Endothelial cell of umbilical vein (primary cell): ENCODE measurements at regions not wholly inside any gene's neighbourhood (a gene's known extent, or its start where the extent isn't known, plus 50 kb on each side); places are given as distances from the start of the nearest gene placed in this dataset.

Source experiments
- BruUV-seq: library from RNA; stranded (reverse); fragments of 400-500 nt; replicated peaks from 2 replicates; lab custom pipeline; 2021; lab: Mats Ljungman, UMichigan
- CTCF ChIA-PET: fragments of 300-600, 350-600 bp; sonication (Branson Sonifier 250); formaldehyde crosslinking; loops from one replicate; lab custom pipeline; 2021; ENCODE audit warnings: antibody characterized with exemption, inconsistent platforms; lab: Charles Lee
- POLR2A ChIA-PET: fragments of 300-600, 350-600 bp; sonication (Branson Sonifier 250); formaldehyde crosslinking; loops from one replicate; lab custom pipeline; 2021; ENCODE audit warnings: antibody characterized with exemption, inconsistent platforms; lab: Charles Lee
- DNase-seq: peaks from one replicate; pipeline ENCODE4 v3.0.0-alpha.2; 2011; ENCODE audit warnings: low read depth, low spot score
- FAIRE-seq: peaks from 2 replicates; lab custom pipeline; 2011; peaks lifted over from hg19 to GRCh38; lab: Jason Lieb, UNC
- H2AFZ ChIP-seq: 2 replicates; pipeline ENCODE4 v1.6.0; 2012; ENCODE audit warnings: low read depth, low read length, control low read depth, inconsistent platforms
- H3K27ac ChIP-seq: 2 replicates; pipeline ENCODE4 v1.5.1; 2011; ENCODE audit warnings: low read depth, mild to moderate bottlenecking, control low read depth, low read length, moderate library complexity; ENCODE audit not compliant: insufficient read depth
- H3K27me3 ChIP-seq, 2 experiments: 2 replicates each; pipeline versions ENCODE4 v1.6.0 to v1.6.1; 2011; ENCODE audit warnings: low read length in 2 of 2, mixed read lengths in 1 of 2; ENCODE audit not compliant: control insufficient read depth in 2 of 2, insufficient read depth in 2 of 2
- H3K36me3 ChIP-seq, 2 experiments: 2 replicates in 1 of 2; 3 replicates in 1 of 2; pipeline ENCODE4 v1.5.1; 2011; ENCODE audit warnings: low read length in 2 of 2, mild to moderate bottlenecking in 1 of 2, moderate library complexity in 1 of 2; ENCODE audit not compliant: control insufficient read depth in 2 of 2, insufficient read depth in 2 of 2; ENCODE audit errors: extremely low read depth in 1 of 2
- H3K4me1 ChIP-seq: 3 replicates; pipeline ENCODE4 v1.5.1; 2011; ENCODE audit warnings: mild to moderate bottlenecking, low read length; ENCODE audit not compliant: control insufficient read depth, insufficient read depth; ENCODE audit errors: extremely low read depth
- H3K4me2 ChIP-seq: 2 replicates; pipeline ENCODE4 v1.6.1; 2011; ENCODE audit warnings: low read length, control low read depth, mixed read lengths; ENCODE audit not compliant: insufficient read depth
- H3K4me3 ChIP-seq, 3 experiments: fragments of 200-600 bp in 1 of 3; sonication (generic), shearing (Covaris generic) in 1 of 3; replicated peaks in 1 of 3; 2 replicates each; pipeline ENCODE4 v1.5.1; 2011 to 2016; ENCODE audit warnings: control low read depth in 3 of 3, low read length in 3 of 3, mild to moderate bottlenecking in 2 of 3, inconsistent platforms in 1 of 3, low read depth in 1 of 3, moderate library complexity in 1 of 3; ENCODE audit not compliant: insufficient read depth in 1 of 3
- H3K79me2 ChIP-seq: 2 replicates; pipeline ENCODE4 v1.6.0; 2012; ENCODE audit warnings: low read length, inconsistent platforms; ENCODE audit not compliant: control insufficient read depth, insufficient read depth
- H3K9ac ChIP-seq: replicated peaks from 2 replicates; pipeline ENCODE3; 2011; ENCODE audit warnings: low read length, control low read depth; ENCODE audit not compliant: insufficient read depth; ENCODE audit errors: extremely low read depth
- H3K9me1 ChIP-seq: replicated peaks from 3 replicates; pipeline ENCODE4 v1.6.0; 2011; ENCODE audit warnings: mild to moderate bottlenecking, low read length; ENCODE audit not compliant: control insufficient read depth, insufficient read depth; ENCODE audit errors: extremely low read depth
- H3K9me3 ChIP-seq: replicated peaks from 2 replicates; pipeline ENCODE4 v1.5.1; 2012; ENCODE audit warnings: low read length, inconsistent platforms; ENCODE audit not compliant: control insufficient read depth, insufficient read depth
- H4K20me1 ChIP-seq: replicated peaks from 2 replicates; pipeline ENCODE3; 2011; ENCODE audit warnings: mild to moderate bottlenecking, low read length; ENCODE audit not compliant: control insufficient read depth, insufficient read depth; ENCODE audit errors: extremely low read depth
- CTCF ChIP-seq, 2 donors: IDR thresholded peaks; 1 replicate in 1 of 2; 2 replicates in 1 of 2; pipeline ENCODE4 v1.5.1; 2011; ENCODE audit warnings: low read length in 2 of 2, mild to moderate bottlenecking in 2 of 2, moderate library complexity in 2 of 2, control low read depth in 1 of 2, inconsistent platforms in 1 of 2, low read depth in 1 of 2; ENCODE audit not compliant: insufficient read depth in 1 of 2; ENCODE audit errors: extremely low read depth in 1 of 2
- EZH2 ChIP-seq: IDR thresholded peaks from 2 replicates; pipeline ENCODE4 v1.6.1; 2012; ENCODE audit warnings: borderline replicate concordance, low read depth, mild to moderate bottlenecking, moderate library complexity, low read length, inconsistent platforms; ENCODE audit not compliant: severe bottlenecking
- FOS ChIP-seq: IDR thresholded peaks from 2 replicates; pipeline ENCODE4 v1.6.1; 2011; ENCODE audit warnings: mild to moderate bottlenecking, low read length, moderate library complexity, borderline replicate concordance; ENCODE audit not compliant: insufficient read depth
- GATA2 ChIP-seq: IDR thresholded peaks from 2 replicates; pipeline ENCODE4 v1.7.0; 2011; ENCODE audit warnings: low read depth, mild to moderate bottlenecking, moderate library complexity, mixed read lengths, low read length; ENCODE audit not compliant: insufficient read length, insufficient read depth
- JUN ChIP-seq: IDR thresholded peaks from 2 replicates; pipeline ENCODE4 v1.6.1; 2011; ENCODE audit warnings: borderline replicate concordance, low read depth; ENCODE audit not compliant: insufficient read length, insufficient read depth
- MAX ChIP-seq: IDR thresholded peaks from 2 replicates; pipeline ENCODE4 v1.6.1; 2011; ENCODE audit not compliant: insufficient read depth, insufficient read length
- MYC ChIP-seq: IDR thresholded peaks from one replicate; pipeline ENCODE4 v1.6.1; 2011; ENCODE audit warnings: mild to moderate bottlenecking, low read depth, low read length
- POLR2A ChIP-seq: IDR thresholded peaks from 2 replicates; pipeline ENCODE4 v1.6.1; 2012; ENCODE audit warnings: low read depth, mild to moderate bottlenecking, control low read depth, low read length
- POLR2AphosphoS5 ChIP-seq: IDR thresholded peaks from 2 replicates; pipeline ENCODE4 v1.6.1; 2012; ENCODE audit warnings: low read depth, mild to moderate bottlenecking, control low read depth, low read length, moderate library complexity; ENCODE audit not compliant: insufficient read depth
- dilution Hi-C: fragments of 300-500 bp; cut with MboI; formaldehyde crosslinking; loops from one replicate; pipeline ENCODE4 v1.15.0; 2019; ENCODE audit warnings: low sequenced_read_pairs; ENCODE audit not compliant: extremely low pct_ligation_motif_present
- intact Hi-C: fragments of 100-400 bp; cut with micrococcal nuclease; formaldehyde crosslinking; loops from one replicate; pipeline ENCODE4 v1.10.0; 2022

- no peaks in the 10 kb centered on the region for H3K9me3 ChIP-seq
- intact Hi-C loops (no loop called here), dilution Hi-C loops (no loop called here)
- H3K4me1 ChIP-seq: no peaks in the 10 kb centered on the region
- no peaks in the 10 kb centered on the region for H3K9me1 ChIP-seq
- no peak overlapping the region for H3K4me2 ChIP-seq
- DNase-seq (no peak), FAIRE-seq (no peak)
- H4K20me1 ChIP-seq: no peaks in the 10 kb centered on the region
- no peak overlapping the region for H3K9ac ChIP-seq
- no peak for TF ChIP-seq CTCF (IDR thresholded peaks at IDR 0.05; ENCODE audit: extremely low read depth in 1 of 2, insufficient read depth in 1 of 2, low read depth in 1 of 2, low read length in 2 of 2)
- TF ChIP-seq MAX: no peak
- TF ChIP-seq POLR2A: no peak
- no peak for TF ChIP-seq GATA2
- TF ChIP-seq EZH2: no peak
- no peak for TF ChIP-seq MYC
- no peak for TF ChIP-seq FOS
- no peak for TF ChIP-seq JUN
- TF ChIP-seq POLR2AphosphoS5: no peak
- no peak overlapping the region for H2AFZ ChIP-seq
- BruUV-seq: no TSS peak
- no peaks in the 10 kb centered on the region for H3K79me2 ChIP-seq
- no peaks in the 10 kb centered on the region for H3K36me3 ChIP-seq
- ChIA-PET POLR2A (no interaction called here), CTCF (no interaction called here)
- no peak overlapping the region for H3K4me3 ChIP-seq
- no peak overlapping the region for H3K27ac ChIP-seq
- no peaks in the 10 kb centered on the region for H3K27me3 ChIP-seq
Observed at GRCh38 chr11:70761094-70761907, 363.0 kb downstream of the CTTN start.
